ENCODE measurements at regions not wholly inside any gene's neighbourhood (a gene's known extent, or its start where the extent isn't known, plus 50 kb on each side); places are given as distances from the start of the nearest gene placed in this dataset.

DNA sequence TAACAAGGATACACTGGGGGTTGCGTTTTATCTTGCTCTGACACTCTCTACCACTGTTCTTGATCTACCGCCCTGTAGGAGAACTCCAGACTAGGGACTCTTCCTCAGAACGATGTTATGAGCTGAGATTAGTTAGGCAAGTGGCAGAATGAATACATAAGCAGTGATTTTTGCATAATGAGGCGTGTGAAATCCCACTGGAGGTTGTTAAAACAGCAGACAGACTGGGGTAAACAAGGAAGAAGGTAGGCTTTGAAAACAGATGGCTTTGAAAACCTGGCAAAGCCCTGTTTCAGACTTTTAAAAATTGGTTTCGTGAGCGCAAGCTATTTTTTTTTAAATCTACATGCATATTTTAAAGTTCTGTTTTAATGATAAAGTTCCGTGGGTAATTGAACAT is 785.2 kb downstream of the TYW1 start:
- DNase-seq (ENCODE audit: low spot score) (no peak), ATAC-seq (ENCODE audit: insufficient number of reproducible peaks, low FRiP score, low read depth) (no peak)
- no peak overlapping the region for H3K4me3 ChIP-seq
- no peaks in the 10 kb centered on the region for H3K9me3 ChIP-seq
- no peaks in the 10 kb centered on the region for H3K4me1 ChIP-seq (ENCODE audit: control insufficient read depth in 1 of 2, low read depth in 2 of 2)
- TF ChIP-seq, protein P1, sequence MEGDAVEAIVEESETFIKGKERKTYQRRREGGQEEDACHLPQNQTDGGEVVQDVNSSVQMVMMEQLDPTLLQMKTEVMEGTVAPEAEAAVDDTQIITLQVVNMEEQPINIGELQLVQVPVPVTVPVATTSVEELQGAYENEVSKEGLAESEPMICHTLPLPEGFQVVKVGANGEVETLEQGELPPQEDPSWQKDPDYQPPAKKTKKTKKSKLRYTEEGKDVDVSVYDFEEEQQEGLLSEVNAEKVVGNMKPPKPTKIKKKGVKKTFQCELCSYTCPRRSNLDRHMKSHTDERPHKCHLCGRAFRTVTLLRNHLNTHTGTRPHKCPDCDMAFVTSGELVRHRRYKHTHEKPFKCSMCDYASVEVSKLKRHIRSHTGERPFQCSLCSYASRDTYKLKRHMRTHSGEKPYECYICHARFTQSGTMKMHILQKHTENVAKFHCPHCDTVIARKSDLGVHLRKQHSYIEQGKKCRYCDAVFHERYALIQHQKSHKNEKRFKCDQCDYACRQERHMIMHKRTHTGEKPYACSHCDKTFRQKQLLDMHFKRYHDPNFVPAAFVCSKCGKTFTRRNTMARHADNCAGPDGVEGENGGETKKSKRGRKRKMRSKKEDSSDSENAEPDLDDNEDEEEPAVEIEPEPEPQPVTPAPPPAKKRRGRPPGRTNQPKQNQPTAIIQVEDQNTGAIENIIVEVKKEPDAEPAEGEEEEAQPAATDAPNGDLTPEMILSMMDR (IDR thresholded peaks at IDR 0.05): no peak
- H3K27me3 ChIP-seq (replicated peaks; ENCODE audit: insufficient read depth): no peaks in the 10 kb centered on the region
- no peak overlapping the region for H3K27ac ChIP-seq
- H3K36me3 ChIP-seq: no peaks in the 10 kb centered on the region

DNA sequence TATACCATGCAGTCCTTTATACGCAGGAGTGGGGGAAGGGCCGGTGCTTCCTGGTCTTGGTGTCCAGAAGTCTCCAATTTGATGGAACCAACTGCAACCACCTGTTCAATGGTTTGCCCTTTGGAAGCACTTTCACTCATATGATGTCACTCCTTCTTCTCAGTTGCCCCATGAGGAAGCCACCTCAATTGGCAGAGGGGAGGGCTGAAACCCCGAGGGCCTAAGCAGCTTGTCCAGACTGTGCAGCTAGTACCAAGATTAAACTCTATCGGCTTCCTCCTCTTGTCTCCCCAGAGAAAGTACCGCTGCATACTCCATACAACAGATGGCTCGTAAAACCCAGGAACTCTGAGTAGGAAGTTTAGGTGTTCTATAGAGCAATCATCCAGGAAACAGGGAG is 789.4 kb downstream of the TYW1 start:
- Histone ChIP-seq H3K9me3 (no peaks in the 10 kb centered on the region), H3K4me3 (no peak overlapping the region), H3K36me3 (no peaks in the 10 kb centered on the region), H3K27me3 (replicated peaks; ENCODE audit: insufficient read depth) (no peaks in the 10 kb centered on the region), H3K4me1 (ENCODE audit: control insufficient read depth in 1 of 2, low read depth in 2 of 2) (no peaks in the 10 kb centered on the region), H3K27ac (no peak overlapping the region)
- TF ChIP-seq, protein P1 (IDR thresholded peaks at IDR 0.05): no peak
- DNase-seq (ENCODE audit: low spot score) (no peak), ATAC-seq (ENCODE audit: insufficient number of reproducible peaks, low FRiP score, low read depth) (no peak)

DNA sequence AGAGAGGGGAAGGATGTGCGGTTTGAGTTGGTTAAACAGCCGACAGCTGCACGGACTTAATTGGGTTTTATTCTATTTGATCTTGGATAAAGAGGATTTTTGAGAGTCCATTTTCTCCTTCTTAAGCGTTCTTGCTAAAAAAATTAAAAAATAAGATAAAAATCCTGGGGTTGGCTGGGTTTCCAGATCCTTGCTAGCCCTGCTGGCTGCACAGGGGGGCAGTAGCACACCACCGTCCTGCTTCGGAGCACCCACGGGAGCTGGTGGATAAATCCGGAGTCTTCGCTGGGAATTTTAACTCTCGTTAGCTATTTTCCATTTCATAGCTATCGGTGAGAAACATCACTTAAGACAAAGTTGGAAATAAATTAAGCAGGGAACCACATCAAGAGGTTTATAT is 792.0 kb downstream of the TYW1 start:
- TF ChIP-seq, protein P1 (IDR thresholded peaks at IDR 0.05): no peak

DNA sequence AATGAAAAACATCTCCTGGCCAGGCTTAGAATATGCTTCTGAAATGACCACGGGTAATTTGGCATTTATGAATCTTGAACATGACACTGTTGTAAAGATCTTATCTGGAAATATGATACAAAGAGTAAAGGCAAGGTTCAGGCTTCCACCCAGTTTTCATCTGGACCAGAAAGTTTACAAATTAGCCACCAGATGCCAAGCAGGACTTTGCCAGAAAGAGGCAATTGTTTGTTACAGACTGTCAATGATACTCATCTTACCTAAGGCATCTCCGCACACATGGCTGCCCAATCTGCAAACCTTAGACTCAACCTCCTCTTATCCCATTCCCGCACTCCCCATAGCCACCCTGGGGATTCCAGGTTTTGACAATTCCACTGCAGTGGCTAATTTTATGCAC is 795.3 kb downstream of the TYW1 start:
- H3K27me3 ChIP-seq (replicated peaks; ENCODE audit: insufficient read depth): no peaks in the 10 kb centered on the region
- H3K4me1 ChIP-seq (ENCODE audit: control insufficient read depth in 1 of 2, low read depth in 2 of 2): no peaks in the 10 kb centered on the region
- no peaks in the 10 kb centered on the region for H3K36me3 ChIP-seq
- TF ChIP-seq, protein P1 (IDR thresholded peaks at IDR 0.05): no peak
- H3K9me3 ChIP-seq: no peaks in the 10 kb centered on the region
- ATAC-seq (ENCODE audit: insufficient number of reproducible peaks, low FRiP score, low read depth) (no peak), DNase-seq (ENCODE audit: low spot score) (no peak)
- no peak overlapping the region for H3K27ac ChIP-seq
- no peak overlapping the region for H3K4me3 ChIP-seq

More for the DNA sequence above, 792.0 kb downstream of the TYW1 start:
- ATAC-seq (ENCODE audit: insufficient number of reproducible peaks, low FRiP score, low read depth) (no peak), DNase-seq (ENCODE audit: low spot score) (no peak)
- Histone ChIP-seq H3K9me3 (no peaks in the 10 kb centered on the region), H3K27me3 (replicated peaks; ENCODE audit: insufficient read depth) (no peaks in the 10 kb centered on the region), H3K4me1 (ENCODE audit: control insufficient read depth in 1 of 2, low read depth in 2 of 2) (no peaks in the 10 kb centered on the region), H3K36me3 (no peaks in the 10 kb centered on the region), H3K27ac (no peak overlapping the region), H3K4me3 (no peak overlapping the region)

DNA sequence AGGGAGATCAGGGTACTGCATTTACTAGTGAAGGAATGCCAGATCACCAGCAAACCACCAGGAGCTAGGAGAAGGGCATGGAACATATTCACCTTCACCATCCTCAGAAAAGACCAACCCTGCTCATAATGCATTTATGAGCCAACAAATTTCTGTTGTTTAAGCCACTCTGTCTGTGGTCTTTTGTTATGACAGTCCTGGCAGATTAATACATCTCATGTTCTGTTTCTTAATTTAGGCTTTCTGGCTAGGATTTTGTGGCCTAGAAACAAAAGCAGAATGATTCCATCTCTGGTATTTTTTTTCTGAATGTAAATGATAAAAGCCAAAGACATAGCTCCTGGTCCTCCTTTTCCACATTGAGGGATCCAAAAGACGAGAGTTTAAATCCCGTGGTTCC is 797.9 kb downstream of the TYW1 start:
- no peak overlapping the region for H3K4me3 ChIP-seq
- no peak overlapping the region for H3K27ac ChIP-seq
- no peaks in the 10 kb centered on the region for H3K9me3 ChIP-seq
- H3K27me3 ChIP-seq (replicated peaks; ENCODE audit: insufficient read depth): no peaks in the 10 kb centered on the region
- TF ChIP-seq, protein P1 (IDR thresholded peaks at IDR 0.05): no peak
- H3K4me1 ChIP-seq (ENCODE audit: control insufficient read depth in 1 of 2, low read depth in 2 of 2): no peaks in the 10 kb centered on the region
- DNase-seq (ENCODE audit: low spot score) (no peak), ATAC-seq (ENCODE audit: insufficient number of reproducible peaks, low FRiP score, low read depth) (no peak)
- H3K36me3 ChIP-seq: no peaks in the 10 kb centered on the region
